ENCODE measurements at regions not wholly inside any gene's neighbourhood (a gene's known extent, or its start where the extent isn't known, plus 50 kb on each side); places are given as distances from the start of the nearest gene placed in this dataset.

DNA sequence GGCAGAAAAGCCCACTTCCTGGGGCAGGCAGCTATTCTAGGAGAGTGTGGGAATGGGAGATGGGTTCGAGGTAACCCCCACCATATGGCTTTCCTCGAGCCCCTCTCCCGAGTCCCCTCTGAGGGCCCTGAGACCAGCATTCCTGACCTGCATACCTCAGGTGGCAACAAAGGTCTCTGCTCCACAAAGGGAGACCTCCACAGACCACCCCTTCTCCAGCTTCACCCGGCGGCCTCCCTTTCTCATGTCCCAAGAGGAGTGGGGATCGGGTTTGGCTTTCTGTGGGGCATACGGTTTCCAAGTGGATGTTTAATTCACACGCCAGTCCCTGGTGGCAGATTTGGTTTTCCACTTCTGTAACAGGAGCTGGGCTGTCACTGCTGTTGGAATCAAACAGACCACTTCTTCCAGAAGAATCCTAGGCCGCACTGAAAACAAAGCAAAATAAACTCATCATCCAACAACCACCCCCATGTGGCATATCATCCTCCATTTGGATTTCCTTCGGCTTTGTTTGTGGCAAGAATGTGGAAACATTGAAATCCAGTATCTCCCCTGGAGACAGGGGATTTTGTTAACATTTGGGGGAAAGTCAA lies 83.2 kb downstream of the DLL1 start:
- no peak overlapping the region for H3K4me3 ChIP-seq (ENCODE audit: low read depth, low read length)
- TF ChIP-seq, protein P1, sequence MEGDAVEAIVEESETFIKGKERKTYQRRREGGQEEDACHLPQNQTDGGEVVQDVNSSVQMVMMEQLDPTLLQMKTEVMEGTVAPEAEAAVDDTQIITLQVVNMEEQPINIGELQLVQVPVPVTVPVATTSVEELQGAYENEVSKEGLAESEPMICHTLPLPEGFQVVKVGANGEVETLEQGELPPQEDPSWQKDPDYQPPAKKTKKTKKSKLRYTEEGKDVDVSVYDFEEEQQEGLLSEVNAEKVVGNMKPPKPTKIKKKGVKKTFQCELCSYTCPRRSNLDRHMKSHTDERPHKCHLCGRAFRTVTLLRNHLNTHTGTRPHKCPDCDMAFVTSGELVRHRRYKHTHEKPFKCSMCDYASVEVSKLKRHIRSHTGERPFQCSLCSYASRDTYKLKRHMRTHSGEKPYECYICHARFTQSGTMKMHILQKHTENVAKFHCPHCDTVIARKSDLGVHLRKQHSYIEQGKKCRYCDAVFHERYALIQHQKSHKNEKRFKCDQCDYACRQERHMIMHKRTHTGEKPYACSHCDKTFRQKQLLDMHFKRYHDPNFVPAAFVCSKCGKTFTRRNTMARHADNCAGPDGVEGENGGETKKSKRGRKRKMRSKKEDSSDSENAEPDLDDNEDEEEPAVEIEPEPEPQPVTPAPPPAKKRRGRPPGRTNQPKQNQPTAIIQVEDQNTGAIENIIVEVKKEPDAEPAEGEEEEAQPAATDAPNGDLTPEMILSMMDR (IDR thresholded peaks at IDR 0.05; ENCODE audit: insufficient read depth, low read length, severe bottlenecking) = no peak
- H3K36me3 ChIP-seq (ENCODE audit: control insufficient read depth, insufficient read depth, low read length) = no peaks in the 10 kb centered on the region
- peaks cover 5% of the 10 kb centered on the region for H3K27me3 ChIP-seq (ENCODE audit: control insufficient read depth, insufficient read depth, low read length)
- FAIRE-seq = no peak
- no peak for DNase-seq (ENCODE audit: low read depth)

DNA sequence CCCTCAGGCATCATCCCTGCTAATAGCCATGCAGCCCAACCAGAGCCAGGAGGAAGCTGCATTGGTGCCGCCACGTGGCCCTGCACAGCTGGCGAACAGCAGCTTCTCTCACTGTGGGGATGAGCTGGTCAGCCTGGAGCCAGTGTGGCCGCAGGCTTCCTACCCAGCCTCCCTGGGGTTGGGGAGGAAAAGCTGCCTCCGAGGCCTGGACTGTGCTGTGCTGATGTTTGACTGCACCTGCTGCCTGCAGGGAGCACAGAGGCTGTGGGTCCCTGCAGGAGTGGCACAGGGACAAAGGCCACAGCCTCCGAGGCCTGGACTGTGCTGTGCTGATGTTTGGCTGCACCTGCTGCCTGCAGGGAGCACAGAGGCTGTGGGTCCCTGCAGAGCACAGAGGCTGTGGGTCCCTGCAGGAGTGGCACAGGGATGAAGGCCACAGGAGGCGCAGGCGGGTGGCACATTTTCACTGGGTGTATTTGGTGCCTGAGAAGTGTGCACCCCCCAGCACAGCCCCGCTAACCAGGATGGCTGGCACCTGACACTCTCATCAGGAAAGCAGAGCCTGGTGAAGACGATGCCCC lies 83.9 kb downstream of the DLL1 start:
- H3K4me3 ChIP-seq (ENCODE audit: low read depth, low read length) = no peak overlapping the region
- no peak for FAIRE-seq
- no peaks in the 10 kb centered on the region for H3K36me3 ChIP-seq (ENCODE audit: control insufficient read depth, insufficient read depth, low read length)
- TF ChIP-seq, protein P1 (IDR thresholded peaks at IDR 0.05; ENCODE audit: insufficient read depth, low read length, severe bottlenecking) = no peak
- no peak for DNase-seq (ENCODE audit: low read depth)
- peaks cover 4% of the 10 kb centered on the region for H3K27me3 ChIP-seq (ENCODE audit: control insufficient read depth, insufficient read depth, low read length)

DNA sequence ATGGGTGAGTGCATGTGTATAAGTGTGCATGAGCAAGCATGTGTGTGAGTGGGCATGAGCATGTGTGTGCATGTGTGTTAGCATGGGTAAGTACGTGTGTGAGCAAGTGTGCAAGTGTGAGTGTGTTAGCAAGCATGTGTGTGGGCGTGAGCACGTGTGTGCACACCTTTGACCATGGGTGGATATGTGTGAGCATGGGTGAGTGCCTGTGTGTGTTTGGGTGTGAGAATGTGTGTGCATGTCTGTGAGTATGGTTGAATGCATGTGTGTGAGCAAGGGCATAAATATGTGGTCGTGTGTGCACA lies 84.6 kb downstream of the DLL1 start:
- no peak overlapping the region for H3K4me3 ChIP-seq (ENCODE audit: low read depth, low read length)
- no peak for DNase-seq (ENCODE audit: low read depth)
- H3K27me3 ChIP-seq (ENCODE audit: control insufficient read depth, insufficient read depth, low read length) = peaks cover 4% of the 10 kb centered on the region
- TF ChIP-seq, protein P1 (IDR thresholded peaks at IDR 0.05; ENCODE audit: insufficient read depth, low read length, severe bottlenecking) = no peak
- FAIRE-seq = peak; percentile 98
- no peaks in the 10 kb centered on the region for H3K36me3 ChIP-seq (ENCODE audit: control insufficient read depth, insufficient read depth, low read length)

DNA sequence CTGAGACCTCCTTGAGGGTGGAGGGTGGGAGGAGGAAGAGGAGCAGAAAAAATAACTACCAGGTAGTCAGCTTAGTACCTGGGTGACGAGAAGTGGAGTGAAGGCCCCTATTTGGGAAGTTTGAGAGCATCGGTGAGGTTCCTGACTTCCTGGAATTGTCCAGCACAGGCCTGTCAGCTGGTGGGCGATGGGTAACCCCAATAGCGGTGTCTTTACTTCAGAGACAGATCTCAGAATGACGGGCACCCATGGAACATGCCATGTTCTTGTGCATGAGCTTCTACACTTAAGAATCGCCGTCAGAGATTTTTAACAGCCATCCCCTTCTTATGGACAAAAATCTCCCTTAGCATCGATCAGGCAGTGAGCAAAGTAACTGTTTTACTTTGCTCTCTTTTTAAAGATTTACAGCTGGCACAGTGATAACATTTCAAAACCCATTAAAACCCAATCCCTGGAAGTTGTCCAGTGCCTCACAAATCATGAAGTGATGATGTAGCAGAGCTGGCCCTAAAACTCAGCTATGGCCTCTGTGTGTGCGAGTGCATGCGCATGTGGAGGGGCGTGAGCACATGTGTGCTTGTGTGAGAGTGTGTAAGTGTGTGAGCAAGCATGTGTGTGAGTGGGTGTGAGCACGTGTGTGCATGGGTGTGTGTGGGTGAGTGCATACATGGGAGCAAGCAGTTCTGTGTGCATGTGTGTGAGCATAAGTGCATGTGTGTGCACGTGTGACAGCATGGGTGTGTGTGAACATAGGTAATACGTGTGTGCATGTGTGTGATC lies 85.2 kb downstream of the DLL1 start:
- DNase-seq (ENCODE audit: low read depth) (no peak), FAIRE-seq (no peak)
- TF ChIP-seq, protein P1 (IDR thresholded peaks at IDR 0.05; ENCODE audit: insufficient read depth, low read length, severe bottlenecking) = no peak
- Histone ChIP-seq H3K27me3 (ENCODE audit: control insufficient read depth, insufficient read depth, low read length) (peaks cover 4% of the 10 kb centered on the region), H3K4me3 (ENCODE audit: low read depth, low read length) (no peak overlapping the region), H3K36me3 (ENCODE audit: control insufficient read depth, insufficient read depth, low read length) (no peaks in the 10 kb centered on the region)

DNA sequence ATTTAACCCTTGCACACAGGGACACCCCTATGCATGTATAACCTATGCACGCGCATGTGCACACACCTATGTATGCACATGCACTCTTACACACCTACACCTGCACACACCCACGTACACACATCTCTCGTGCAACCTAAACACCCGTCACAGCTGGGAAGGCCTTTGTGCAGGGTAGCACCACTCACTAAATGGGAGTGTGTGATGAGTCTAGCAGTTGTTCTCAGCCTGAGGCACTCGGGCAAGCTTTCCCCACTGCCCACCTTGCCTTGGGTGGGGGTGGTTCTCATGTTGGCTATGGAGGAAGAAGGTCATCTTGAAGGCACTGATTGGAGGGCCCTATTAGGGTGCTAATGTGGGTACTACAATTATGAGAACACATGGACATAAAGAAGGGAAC lies 85.8 kb downstream of the DLL1 start:
- TF ChIP-seq, protein P1 (IDR thresholded peaks at IDR 0.05; ENCODE audit: insufficient read depth, low read length, severe bottlenecking) = no peak
- no peak for FAIRE-seq
- Histone ChIP-seq H3K4me3 (ENCODE audit: low read depth, low read length) (no peak overlapping the region), H3K27me3 (ENCODE audit: control insufficient read depth, insufficient read depth, low read length) (no peaks in the 10 kb centered on the region), H3K36me3 (ENCODE audit: control insufficient read depth, insufficient read depth, low read length) (no peaks in the 10 kb centered on the region)
- no peak for DNase-seq (ENCODE audit: low read depth)
